A549 (cell line): ENCODE measurements at regions not wholly inside any gene's neighbourhood (a gene's known extent, or its start where the extent isn't known, plus 50 kb on each side); places are given as distances from the start of the nearest gene placed in this dataset.

Experiments used
- BHLHE40 ChIP-seq: IDR thresholded peaks from 2 replicates; pipeline ENCODE4 v1.6.1; 2012; ENCODE audit warnings: low read depth, low read length, inconsistent platforms
- HDAC2 ChIP-seq: fragments of 200-600 bp; sonication (generic); IDR thresholded peaks from 2 replicates; pipeline ENCODE4 v1.6.1; 2016
- SMC3 ChIP-seq: fragments of >200 bp; sonication (Bioruptor Twin); formaldehyde crosslinking; IDR thresholded peaks from 3 replicates; pipeline ENCODE4 v1.6.1; 2018; ENCODE audit warnings: inconsistent platforms
- TF ChIP-seq, protein P1 (sequence below): fragments of >200 bp; sonication (Bioruptor Twin); formaldehyde crosslinking; IDR thresholded peaks from 3 replicates; pipeline ENCODE4 v1.5.1; 2016

DNA sequence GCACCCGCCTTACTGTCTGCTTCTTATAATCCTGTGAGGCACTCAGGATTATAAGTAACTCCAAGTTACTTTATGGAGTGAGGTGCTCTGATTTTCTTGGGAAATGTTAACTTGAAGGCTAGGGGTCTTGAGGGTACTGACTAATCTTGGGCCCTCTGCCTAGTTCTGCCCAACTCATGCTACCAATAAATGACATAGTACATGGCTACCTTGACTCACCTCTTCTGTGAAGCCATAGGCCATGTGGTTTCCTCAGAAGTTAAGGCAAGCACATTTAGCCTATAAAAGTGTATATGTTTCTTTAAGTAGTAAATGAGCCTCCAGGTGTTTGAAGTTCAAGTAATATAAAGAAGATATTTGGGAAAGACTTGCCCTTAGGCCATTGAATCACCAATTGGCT, 99.8 kb upstream of the CASK start:
- TF ChIP-seq HDAC2 (no peak), SMC3 (no peak), BHLHE40 (no peak)
- TF ChIP-seq, protein P1, sequence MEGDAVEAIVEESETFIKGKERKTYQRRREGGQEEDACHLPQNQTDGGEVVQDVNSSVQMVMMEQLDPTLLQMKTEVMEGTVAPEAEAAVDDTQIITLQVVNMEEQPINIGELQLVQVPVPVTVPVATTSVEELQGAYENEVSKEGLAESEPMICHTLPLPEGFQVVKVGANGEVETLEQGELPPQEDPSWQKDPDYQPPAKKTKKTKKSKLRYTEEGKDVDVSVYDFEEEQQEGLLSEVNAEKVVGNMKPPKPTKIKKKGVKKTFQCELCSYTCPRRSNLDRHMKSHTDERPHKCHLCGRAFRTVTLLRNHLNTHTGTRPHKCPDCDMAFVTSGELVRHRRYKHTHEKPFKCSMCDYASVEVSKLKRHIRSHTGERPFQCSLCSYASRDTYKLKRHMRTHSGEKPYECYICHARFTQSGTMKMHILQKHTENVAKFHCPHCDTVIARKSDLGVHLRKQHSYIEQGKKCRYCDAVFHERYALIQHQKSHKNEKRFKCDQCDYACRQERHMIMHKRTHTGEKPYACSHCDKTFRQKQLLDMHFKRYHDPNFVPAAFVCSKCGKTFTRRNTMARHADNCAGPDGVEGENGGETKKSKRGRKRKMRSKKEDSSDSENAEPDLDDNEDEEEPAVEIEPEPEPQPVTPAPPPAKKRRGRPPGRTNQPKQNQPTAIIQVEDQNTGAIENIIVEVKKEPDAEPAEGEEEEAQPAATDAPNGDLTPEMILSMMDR, result no peak
